Panc1 (cell line): ENCODE measurements at regions not wholly inside any gene's neighbourhood (a gene's known extent, or its start where the extent isn't known, plus 50 kb on each side); places are given as distances from the start of the nearest gene placed in this dataset.

Experiments
- CTCF ChIP-seq: fragments of 450-650 bp; IDR thresholded peaks from 2 replicates; pipeline ENCODE4 v1.5.1; 2017; ENCODE audit warnings: mild to moderate bottlenecking
- POLR2AphosphoS5 ChIP-seq: IDR thresholded peaks from 2 replicates; pipeline ENCODE4 v1.6.1; 2012; ENCODE audit warnings: mild to moderate bottlenecking, low read depth, low read length, moderate library complexity
- SIN3A ChIP-seq: IDR thresholded peaks from 2 replicates; pipeline ENCODE4 v1.6.1; 2012; ENCODE audit warnings: low read depth, mild to moderate bottlenecking, low read length, moderate library complexity, borderline replicate concordance; ENCODE audit not compliant: insufficient read depth
- TF ChIP-seq, protein P1 (sequence below), 2 experiments: IDR thresholded peaks; 2 replicates each; pipeline ENCODE4 v1.6.1; 2011 to 2012; ENCODE audit warnings: low read depth in 2 of 2, control low read depth in 1 of 2, low read length in 1 of 2, mild to moderate bottlenecking in 1 of 2, moderate library complexity in 1 of 2; ENCODE audit not compliant: insufficient read depth in 1 of 2

- TF ChIP-seq CTCF (no peak), POLR2AphosphoS5 (no peak), SIN3A (no peak)
- TF ChIP-seq, protein P1, sequence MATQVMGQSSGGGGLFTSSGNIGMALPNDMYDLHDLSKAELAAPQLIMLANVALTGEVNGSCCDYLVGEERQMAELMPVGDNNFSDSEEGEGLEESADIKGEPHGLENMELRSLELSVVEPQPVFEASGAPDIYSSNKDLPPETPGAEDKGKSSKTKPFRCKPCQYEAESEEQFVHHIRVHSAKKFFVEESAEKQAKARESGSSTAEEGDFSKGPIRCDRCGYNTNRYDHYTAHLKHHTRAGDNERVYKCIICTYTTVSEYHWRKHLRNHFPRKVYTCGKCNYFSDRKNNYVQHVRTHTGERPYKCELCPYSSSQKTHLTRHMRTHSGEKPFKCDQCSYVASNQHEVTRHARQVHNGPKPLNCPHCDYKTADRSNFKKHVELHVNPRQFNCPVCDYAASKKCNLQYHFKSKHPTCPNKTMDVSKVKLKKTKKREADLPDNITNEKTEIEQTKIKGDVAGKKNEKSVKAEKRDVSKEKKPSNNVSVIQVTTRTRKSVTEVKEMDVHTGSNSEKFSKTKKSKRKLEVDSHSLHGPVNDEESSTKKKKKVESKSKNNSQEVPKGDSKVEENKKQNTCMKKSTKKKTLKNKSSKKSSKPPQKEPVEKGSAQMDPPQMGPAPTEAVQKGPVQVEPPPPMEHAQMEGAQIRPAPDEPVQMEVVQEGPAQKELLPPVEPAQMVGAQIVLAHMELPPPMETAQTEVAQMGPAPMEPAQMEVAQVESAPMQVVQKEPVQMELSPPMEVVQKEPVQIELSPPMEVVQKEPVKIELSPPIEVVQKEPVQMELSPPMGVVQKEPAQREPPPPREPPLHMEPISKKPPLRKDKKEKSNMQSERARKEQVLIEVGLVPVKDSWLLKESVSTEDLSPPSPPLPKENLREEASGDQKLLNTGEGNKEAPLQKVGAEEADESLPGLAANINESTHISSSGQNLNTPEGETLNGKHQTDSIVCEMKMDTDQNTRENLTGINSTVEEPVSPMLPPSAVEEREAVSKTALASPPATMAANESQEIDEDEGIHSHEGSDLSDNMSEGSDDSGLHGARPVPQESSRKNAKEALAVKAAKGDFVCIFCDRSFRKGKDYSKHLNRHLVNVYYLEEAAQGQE (IDR thresholded peaks at IDR 0.05; ENCODE audit: insufficient read depth in 1 of 2, low read depth in 2 of 2, low read length in 1 of 2), result no peak
Measured at GRCh38 chr3:21979706-21980105, 228.7 kb upstream of the ZNF385D start.
